SK-N-SH (cell line): ENCODE measurements at regions not wholly inside any gene's neighbourhood (a gene's known extent, or its start where the extent isn't known, plus 50 kb on each side); places are given as distances from the start of the nearest gene placed in this dataset.
A peak's percentile ranks its signal among the peaks of the same experiment; 100 is the strongest.

Experiments used
- CTCF ChIA-PET: fragments of 300-600, 350-600 bp; formaldehyde crosslinking; extraction: SDS; loops from one replicate; lab custom pipeline; 2021; lab: Yijun Ruan, JAX
- POLR2A ChIA-PET: fragments of 350-600 bp; sonication (Branson Sonifier 250); formaldehyde crosslinking; extraction: SDS; loops from one replicate; lab custom pipeline; 2020; ENCODE audit warnings: antibody characterized with exemption, inconsistent platforms; lab: Yijun Ruan, JAX
- DNase-seq: peaks from one replicate; pipeline ENCODE4 v3.0.0; 2012
- H2AFZ ChIP-seq: fragments of 200-600 bp; sonication (generic); 2 replicates; pipeline ENCODE4 v1.8.1; 2016; ENCODE audit warnings: antibody characterized with exemption, mild to moderate bottlenecking, low read depth
- H3F3A ChIP-seq: fragments of 200-600 bp; sonication (generic); replicated peaks from 2 replicates; pipeline ENCODE3; 2016; ENCODE audit warnings: antibody characterized with exemption, mild to moderate bottlenecking; ENCODE audit not compliant: insufficient read depth
- H3K27ac ChIP-seq, 2 experiments: fragments of 200-500 bp in 1 of 2; fragments of 200-600 bp in 1 of 2; sonication (Bioruptor generic) in 1 of 2; sonication (generic), shearing (Covaris generic) in 1 of 2; 2 replicates each; pipeline versions ENCODE4 v1.5.1 to v1.6.1; 2014 to 2016; ENCODE audit warnings: low read depth in 2 of 2, inconsistent platforms in 1 of 2, low read length in 1 of 2, mild to moderate bottlenecking in 1 of 2, mixed read lengths in 1 of 2
- H3K27me3 ChIP-seq: fragments of 200-600 bp; sonication (generic), shearing (Covaris generic); 2 replicates; pipeline ENCODE4 v1.6.1; 2016; ENCODE audit warnings: mixed run types; ENCODE audit not compliant: insufficient read depth
- H3K36me3 ChIP-seq, 2 experiments: fragments of 200-500 bp in 1 of 2; fragments of 200-600 bp in 1 of 2; sonication (Bioruptor generic) in 1 of 2; sonication (generic) in 1 of 2; replicated peaks in 1 of 2; 2 replicates each; pipeline versions ENCODE3 to v1.5.1; 2014 to 2016; ENCODE audit warnings: low read length in 1 of 2, mild to moderate bottlenecking in 1 of 2; ENCODE audit not compliant: insufficient read depth in 2 of 2, control insufficient read depth in 1 of 2
- H3K4me1 ChIP-seq, 2 experiments: fragments of 200-500 bp in 1 of 2; fragments of 200-600 bp in 1 of 2; sonication (Bioruptor generic) in 1 of 2; sonication (generic), shearing (Covaris generic) in 1 of 2; 2 replicates each; pipeline versions ENCODE4 v1.5.1 to v1.6.1; 2014 to 2016; ENCODE audit warnings: low read depth in 1 of 2, low read length in 1 of 2, mixed run types in 1 of 2; ENCODE audit not compliant: insufficient read depth in 2 of 2, control insufficient read depth in 1 of 2
- H3K4me2 ChIP-seq: fragments of 200-600 bp; sonication (generic), shearing (Covaris generic); 2 replicates; pipeline ENCODE4 v1.6.1; 2017; ENCODE audit warnings: mixed run types
- H3K4me3 ChIP-seq, 2 experiments: fragments of 200-500 bp in 1 of 2; fragments of 200-600 bp in 1 of 2; sonication (Bioruptor generic) in 1 of 2; sonication (generic), shearing (Covaris generic) in 1 of 2; 2 replicates each; pipeline versions ENCODE4 v1.5.1 to v1.8.1; 2014 to 2016; ENCODE audit warnings: low read depth in 2 of 2, inconsistent platforms in 1 of 2, low read length in 1 of 2, mild to moderate bottlenecking in 1 of 2, mixed read lengths in 1 of 2, moderate library complexity in 1 of 2
- H3K79me2 ChIP-seq: fragments of 200-600 bp; sonication (generic); 2 replicates; pipeline ENCODE4 v1.8.1; 2017; ENCODE audit warnings: mild to moderate bottlenecking; ENCODE audit not compliant: insufficient read depth
- H3K9ac ChIP-seq: fragments of 200-600 bp; sonication (generic); 2 replicates; pipeline ENCODE4 v1.6.1; 2017; ENCODE audit warnings: mixed run types
- H3K9me2 ChIP-seq: fragments of 200-600 bp; sonication (generic); 2 replicates; pipeline ENCODE4 v1.6.1; 2017; ENCODE audit warnings: mixed run types
- H3K9me3 ChIP-seq: fragments of 200-600 bp; sonication (generic); 2 replicates; pipeline ENCODE4 v1.6.1; 2017; ENCODE audit warnings: mixed run types, mild to moderate bottlenecking, moderate library complexity
- H4K20me1 ChIP-seq: fragments of 200-600 bp; sonication (generic); 2 replicates; pipeline ENCODE4 v1.6.1; 2017; ENCODE audit warnings: mild to moderate bottlenecking, mixed run types; ENCODE audit not compliant: insufficient read depth
- CTCF ChIP-seq: fragments of 200-600 bp; sonication (generic); IDR thresholded peaks from 2 replicates; pipeline ENCODE4 v1.6.1; 2017; ENCODE audit warnings: antibody characterized with exemption, mild to moderate bottlenecking, moderate library complexity
- ELF1 ChIP-seq: IDR thresholded peaks from 2 replicates; pipeline ENCODE4 v1.4.0; 2012
- GABPA ChIP-seq: IDR thresholded peaks from 2 replicates; pipeline ENCODE4 v1.4.0; 2012; ENCODE audit warnings: low read depth, mild to moderate bottlenecking
- GATA2 ChIP-seq: sonication (generic); formaldehyde crosslinking; IDR thresholded peaks from 2 replicates; pipeline ENCODE4 v1.5.0; 2020; ENCODE audit warnings: mild to moderate bottlenecking, missing genetic modification reagents
- RAD21 ChIP-seq: IDR thresholded peaks from 2 replicates; pipeline ENCODE4 v1.6.1; 2012; ENCODE audit warnings: mild to moderate bottlenecking, low read length
- RCOR1 ChIP-seq: fragments of 150-350 bp; IDR thresholded peaks from 2 replicates; pipeline ENCODE4 v1.6.1; 2017; ENCODE audit warnings: antibody characterized with exemption, low read length
- SIN3A ChIP-seq: IDR thresholded peaks from 2 replicates; pipeline ENCODE4 v1.6.1; 2012; ENCODE audit warnings: low read depth, mild to moderate bottlenecking, low read length, moderate library complexity, borderline replicate concordance
- SMC3 ChIP-seq: IDR thresholded peaks from 2 replicates; pipeline ENCODE4 v1.6.1; 2012; ENCODE audit warnings: low read depth, low read length, improper control_type of control experiment
- TAF1 ChIP-seq: IDR thresholded peaks from 2 replicates; pipeline ENCODE4 v1.6.1; 2012; ENCODE audit warnings: low read depth, mild to moderate bottlenecking, low read length, moderate library complexity, borderline replicate concordance
- TCF12 ChIP-seq: IDR thresholded peaks from 2 replicates; pipeline ENCODE4 v1.4.0; 2012
- YY1 ChIP-seq: IDR thresholded peaks from 2 replicates; pipeline ENCODE4 v1.4.0; 2012; ENCODE audit warnings: low read depth, mild to moderate bottlenecking
- WGBS: methylation state at CpG from one replicate; pipeline ENCODE4 v1.1.6; 2017; ENCODE audit warnings: low lambda C conversion rate; 5-methylcytosine and 5-hydroxymethylcytosine counted together
- TF ChIP-seq, protein P1 (sequence below): IDR thresholded peaks from 2 replicates; pipeline ENCODE4 v1.4.0; 2012; ENCODE audit warnings: low read depth, borderline replicate concordance

DNA sequence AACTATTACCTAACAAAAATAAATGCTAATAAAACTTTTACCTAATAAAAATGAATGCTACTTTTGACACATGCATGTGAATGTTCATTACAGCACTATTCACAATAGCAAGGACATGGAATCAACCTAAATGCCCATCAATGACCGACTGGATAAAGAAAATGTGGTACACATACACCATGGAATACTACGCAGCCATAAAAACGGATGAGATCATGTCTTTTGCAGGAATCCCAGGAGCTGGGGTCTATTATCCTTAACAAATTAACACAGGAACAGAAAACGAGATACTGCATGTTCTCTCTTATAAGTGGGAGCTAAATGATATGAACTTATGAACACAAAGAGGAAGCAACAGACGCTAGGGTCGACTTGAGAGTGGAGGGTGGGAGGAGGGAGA is 88.1 kb upstream of the FAM204A start:
- no peaks in the 10 kb centered on the region for H3K27me3 ChIP-seq
- H3K9me3 ChIP-seq, result no peaks in the 10 kb centered on the region
- H3K36me3 ChIP-seq, result no peaks in the 10 kb centered on the region
- POLR2A ChIA-PET, result no interaction called here
- 53% methylated on average over 6 of the region's 6 CpGs for WGBS
- H3K9ac ChIP-seq, result no peak overlapping the region
- no peaks in the 10 kb centered on the region for H3K79me2 ChIP-seq
- H4K20me1 ChIP-seq, result no peaks in the 10 kb centered on the region
- H2AFZ ChIP-seq, result no peak overlapping the region
- no peak overlapping the region for H3K4me2 ChIP-seq
- H3K4me3 ChIP-seq, result no peak overlapping the region
- H3K9me2 ChIP-seq, result no peaks in the 10 kb centered on the region
- H3K4me1 ChIP-seq, result no peaks in the 10 kb centered on the region
- CTCF ChIA-PET, result interaction anchor here (1.2 to 3.9 kb wide), 2 partner anchors 10 to 29 kb away, joined by 3 to 21 read pairs; no protein-coding TSS in a partner anchor
- H3F3A ChIP-seq, result no peaks in the 10 kb centered on the region
- DNase-seq, result no peak
- H3K27ac ChIP-seq, result no peak overlapping the region
- no peak for TF ChIP-seq GATA2 (CRISPR knock-in tag)
- no peak for TF ChIP-seq SIN3A
- TF ChIP-seq, protein P1, sequence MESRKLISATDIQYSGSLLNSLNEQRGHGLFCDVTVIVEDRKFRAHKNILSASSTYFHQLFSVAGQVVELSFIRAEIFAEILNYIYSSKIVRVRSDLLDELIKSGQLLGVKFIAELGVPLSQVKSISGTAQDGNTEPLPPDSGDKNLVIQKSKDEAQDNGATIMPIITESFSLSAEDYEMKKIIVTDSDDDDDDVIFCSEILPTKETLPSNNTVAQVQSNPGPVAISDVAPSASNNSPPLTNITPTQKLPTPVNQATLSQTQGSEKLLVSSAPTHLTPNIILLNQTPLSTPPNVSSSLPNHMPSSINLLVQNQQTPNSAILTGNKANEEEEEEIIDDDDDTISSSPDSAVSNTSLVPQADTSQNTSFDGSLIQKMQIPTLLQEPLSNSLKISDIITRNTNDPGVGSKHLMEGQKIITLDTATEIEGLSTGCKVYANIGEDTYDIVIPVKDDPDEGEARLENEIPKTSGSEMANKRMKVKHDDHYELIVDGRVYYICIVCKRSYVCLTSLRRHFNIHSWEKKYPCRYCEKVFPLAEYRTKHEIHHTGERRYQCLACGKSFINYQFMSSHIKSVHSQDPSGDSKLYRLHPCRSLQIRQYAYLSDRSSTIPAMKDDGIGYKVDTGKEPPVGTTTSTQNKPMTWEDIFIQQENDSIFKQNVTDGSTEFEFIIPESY, result no peak
- no peak for TF ChIP-seq TAF1
- no peak for TF ChIP-seq TCF12
- no peak for TF ChIP-seq RCOR1
- TF ChIP-seq ELF1, result no peak
- no peak for TF ChIP-seq CTCF
- TF ChIP-seq GABPA, result no peak
- TF ChIP-seq YY1, result no peak
- no peak for TF ChIP-seq RAD21

GRCh38 chr10:118423800-118424442 is 81.8 kb upstream of the FAM204A start:
- POLR2A ChIA-PET, result no interaction called here
- DNase-seq, result peak; percentile 64
- Histone ChIP-seq H3K9me2 (no peaks in the 10 kb centered on the region), H2AFZ (no peak overlapping the region), H3K27ac (no peak overlapping the region), H3K9me3 (no peaks in the 10 kb centered on the region), H3K9ac (no peak overlapping the region), H3K27me3 (no peaks in the 10 kb centered on the region; the same call in 1 of the 2 replicates), H3K4me1 (no peaks in the 10 kb centered on the region; a peak in 1 of 4 replicates), H3K4me3 (peak overlapping the region in 1 of 2 experiments; percentile 52; a peak in 1 of 4 replicates), H4K20me1 (no peaks in the 10 kb centered on the region), H3K79me2 (no peaks in the 10 kb centered on the region), H3F3A (no peaks in the 10 kb centered on the region), H3K4me2 (no peak overlapping the region), H3K36me3 (no peaks in the 10 kb centered on the region)
- CTCF ChIA-PET, result interaction anchor here (0.6 to 4.3 kb wide), 27 partner anchors 8 to 1475 kb away, joined by 3 to 20 read pairs (median 3); partner anchors contain the start of gene EMX2
- 27% methylated on average over 15 of the region's 15 CpGs for WGBS
- TF ChIP-seq CTCF (peak; percentile 74), TCF12 (no peak), SMC3 (peak; percentile 74), RAD21 (peak; percentile 81)
